GM12891 (cell line): ENCODE measurements at regions not wholly inside any gene's neighbourhood (a gene's known extent, or its start where the extent isn't known, plus 50 kb on each side); places are given as distances from the start of the nearest gene placed in this dataset.

Experiments
- DNase-seq: peaks from one replicate; pipeline ENCODE4 v3.0.0; 2011; ENCODE audit warnings: low spot score; ENCODE audit not compliant: insufficient read length
- FAIRE-seq: peaks from 2 replicates; lab custom pipeline; 2011; peaks lifted over from hg19 to GRCh38; lab: Jason Lieb, UNC
- PAX5 ChIP-seq: IDR thresholded peaks from 2 replicates; pipeline ENCODE4 v1.6.1; 2011; ENCODE audit warnings: low read length, moderate library complexity, mild to moderate bottlenecking; ENCODE audit not compliant: insufficient read depth, severe bottlenecking
- POLR2A ChIP-seq: IDR thresholded peaks from 2 replicates; pipeline ENCODE4 v1.6.1; 2011; ENCODE audit warnings: low read depth, low read length, control low read depth
- POLR2AphosphoS5 ChIP-seq: IDR thresholded peaks from 2 replicates; pipeline ENCODE4 v1.6.1; 2011; ENCODE audit warnings: low read depth, low read length, control low read depth
- POU2F2 ChIP-seq: IDR thresholded peaks from 2 replicates; pipeline ENCODE4 v1.6.1; 2011; ENCODE audit warnings: low read depth, mild to moderate bottlenecking, control low read depth, low read length, moderate library complexity
- SPI1 ChIP-seq: IDR thresholded peaks from 2 replicates; pipeline ENCODE4 v1.6.1; 2011; ENCODE audit warnings: low read depth, low read length, control low read depth
- TAF1 ChIP-seq: IDR thresholded peaks from 2 replicates; pipeline ENCODE4 v1.6.1; 2011; ENCODE audit warnings: low read depth, low read length, control low read depth

GRCh38 chr9:104980039-104980654, 52.2 kb upstream of the ABCA1 start:
- TF ChIP-seq POLR2A: no peak
- FAIRE-seq (no peak), DNase-seq (no peak)

- DNase-seq: no peak
- TF ChIP-seq TAF1 (no peak), POU2F2 (no peak), PAX5 (no peak), POLR2A (no peak), POLR2AphosphoS5 (no peak), SPI1 (no peak)
- no peak for FAIRE-seq
Measured at GRCh38 chr9:104981543-104982129, 53.7 kb upstream of the ABCA1 start.

GRCh38 chr9:104982543-104982942, 54.6 kb upstream of the ABCA1 start:
- TF ChIP-seq POLR2AphosphoS5: no peak
- no peak for TF ChIP-seq POU2F2
- TF ChIP-seq POLR2A: no peak
- no peak for TF ChIP-seq PAX5
- TF ChIP-seq TAF1: no peak
- TF ChIP-seq SPI1: no peak
- FAIRE-seq (no peak), DNase-seq (no peak)

GRCh38 chr9:104983491-104983890, 55.5 kb upstream of the ABCA1 start:
- TF ChIP-seq SPI1 (no peak), POLR2AphosphoS5 (no peak), PAX5 (no peak), POU2F2 (no peak)
- FAIRE-seq (no peak), DNase-seq (no peak)

- DNase-seq (no peak), FAIRE-seq (no peak)
- no peak for TF ChIP-seq POLR2A
- TF ChIP-seq POU2F2: no peak
- no peak for TF ChIP-seq PAX5
- no peak for TF ChIP-seq SPI1
- TF ChIP-seq POLR2AphosphoS5: no peak
- TF ChIP-seq TAF1: no peak
Measured at GRCh38 chr9:104984121-104984520, 56.2 kb upstream of the ABCA1 start.

- TF ChIP-seq POLR2AphosphoS5 (no peak), SPI1 (no peak), POU2F2 (no peak), PAX5 (no peak), POLR2A (no peak), TAF1 (no peak)
- DNase-seq: no peak
- no peak for FAIRE-seq
Measured at GRCh38 chr9:104984542-104984941, 56.6 kb upstream of the ABCA1 start.

GRCh38 chr9:104984948-104985347, 57.0 kb upstream of the ABCA1 start:
- DNase-seq (no peak), FAIRE-seq (no peak)
- no peak for TF ChIP-seq SPI1
- TF ChIP-seq PAX5: no peak
- TF ChIP-seq TAF1: no peak

- FAIRE-seq (no peak), DNase-seq (no peak)
- TF ChIP-seq TAF1 (no peak), POLR2AphosphoS5 (no peak), PAX5 (no peak), POU2F2 (no peak), SPI1 (no peak), POLR2A (no peak)
Measured at GRCh38 chr9:104986096-104986495, 58.1 kb upstream of the ABCA1 start.

- FAIRE-seq (no peak), DNase-seq (no peak)
- TF ChIP-seq PAX5 (no peak), POU2F2 (no peak)
Measured at GRCh38 chr9:104987743-104988142, 59.8 kb upstream of the ABCA1 start.

- TF ChIP-seq POLR2AphosphoS5 (no peak), SPI1 (no peak), POU2F2 (no peak), POLR2A (no peak), PAX5 (no peak), TAF1 (no peak)
- no peak for FAIRE-seq
- no peak for DNase-seq
Measured at GRCh38 chr9:104988539-104988938, 60.6 kb upstream of the ABCA1 start.
